ENCODE measurements at regions not wholly inside any gene's neighbourhood (a gene's known extent, or its start where the extent isn't known, plus 50 kb on each side); places are given as distances from the start of the nearest gene placed in this dataset.

DNA sequence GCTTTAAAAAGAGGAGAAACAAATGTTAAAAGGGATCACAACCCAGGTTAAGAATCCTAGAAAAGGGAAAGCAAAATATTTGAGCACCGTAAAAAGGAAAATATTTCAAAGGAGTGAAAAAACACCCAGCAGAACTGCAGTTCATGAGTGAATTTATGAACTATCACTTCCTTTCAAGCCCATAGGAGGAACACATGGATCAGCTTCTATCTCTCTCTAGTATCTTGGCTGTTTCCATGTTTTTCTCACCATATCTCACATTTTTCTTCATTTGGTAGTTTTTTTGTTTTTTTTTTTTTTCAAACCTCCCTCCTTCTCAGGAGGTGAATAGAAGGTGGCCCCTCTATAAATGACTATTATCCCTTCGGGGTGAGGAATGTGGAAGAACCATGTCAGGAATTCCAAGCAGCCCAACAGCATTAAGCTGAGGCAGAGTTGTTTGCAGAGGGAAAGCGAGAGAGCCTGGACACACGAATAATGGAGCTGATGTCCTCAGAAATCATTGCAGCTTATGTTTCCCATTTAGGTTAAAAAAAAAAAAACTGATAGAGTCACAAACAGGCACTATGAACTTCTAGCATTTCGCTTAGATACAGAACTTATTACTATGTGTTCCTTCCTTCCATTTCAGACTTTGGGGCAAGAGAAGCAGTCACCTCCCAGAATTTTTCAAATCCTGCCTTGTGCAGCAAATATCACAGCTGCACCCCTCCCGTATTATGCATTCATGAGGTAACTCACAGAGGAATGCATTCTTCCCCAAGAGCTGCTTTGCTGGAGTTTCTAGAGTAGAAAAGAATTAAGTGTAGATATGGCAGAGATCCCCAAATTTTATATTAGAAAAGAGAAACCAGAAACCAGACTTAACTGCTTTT lies 315.6 kb downstream of the IRS1 start:
- Histone ChIP-seq H3K27me3 (ENCODE audit: insufficient read depth) (no peaks in the 10 kb centered on the region), H2AFZ (no peak overlapping the region), H3K36me3 (ENCODE audit: insufficient read depth) (no peaks in the 10 kb centered on the region), H3K9me2 (ENCODE audit: insufficient read depth) (peaks cover 7% of the 10 kb centered on the region; the same call in 1 of the 2 replicates), H3F3A (replicated peaks; ENCODE audit: low read depth) (no peaks in the 10 kb centered on the region), H3K79me2 (replicated peaks; ENCODE audit: insufficient read depth) (no peaks in the 10 kb centered on the region), H3K4me1 (ENCODE audit: insufficient read depth) (peaks cover 40% of the 10 kb centered on the region), H3K4me2 (peak overlapping the region; percentile 36), H3K4me3 (no peak overlapping the region), H4K20me1 (replicated peaks; ENCODE audit: insufficient read depth) (no peaks in the 10 kb centered on the region), H3K27ac (ENCODE audit: low read depth) (peak overlapping the region; percentile 93)
- Mint-ChIP-seq H3K4me3 (peak overlapping the region; percentile 38; the same call in 2 of the 3 replicates), H3K27me3 (ENCODE audit: insufficient read depth, low read depth, poor library complexity) (peaks cover 1% of the 10 kb centered on the region), H3K36me3 (ENCODE audit: low read depth) (peaks cover under 1% of the 10 kb centered on the region; the same call in 1 of the 3 replicates), H3K27ac (peak overlapping the region; percentile 89), H3K4me1 (peaks cover 48% of the 10 kb centered on the region), H3K9me3 (0 out of 3 replicates have a peak, but pooled peaks cover under 1% of the 10 kb centered on the region)
- peak; percentile 99 for ATAC-seq
- DNase-seq (ENCODE audit: low spot score), result peak; percentile 92
- TF ChIP-seq NANOG (IDR thresholded peaks at IDR 0.05; ENCODE audit: borderline replicate concordance), result peak; percentile 34; the same call in 1 of the 2 replicates
- TF ChIP-seq, protein P1, sequence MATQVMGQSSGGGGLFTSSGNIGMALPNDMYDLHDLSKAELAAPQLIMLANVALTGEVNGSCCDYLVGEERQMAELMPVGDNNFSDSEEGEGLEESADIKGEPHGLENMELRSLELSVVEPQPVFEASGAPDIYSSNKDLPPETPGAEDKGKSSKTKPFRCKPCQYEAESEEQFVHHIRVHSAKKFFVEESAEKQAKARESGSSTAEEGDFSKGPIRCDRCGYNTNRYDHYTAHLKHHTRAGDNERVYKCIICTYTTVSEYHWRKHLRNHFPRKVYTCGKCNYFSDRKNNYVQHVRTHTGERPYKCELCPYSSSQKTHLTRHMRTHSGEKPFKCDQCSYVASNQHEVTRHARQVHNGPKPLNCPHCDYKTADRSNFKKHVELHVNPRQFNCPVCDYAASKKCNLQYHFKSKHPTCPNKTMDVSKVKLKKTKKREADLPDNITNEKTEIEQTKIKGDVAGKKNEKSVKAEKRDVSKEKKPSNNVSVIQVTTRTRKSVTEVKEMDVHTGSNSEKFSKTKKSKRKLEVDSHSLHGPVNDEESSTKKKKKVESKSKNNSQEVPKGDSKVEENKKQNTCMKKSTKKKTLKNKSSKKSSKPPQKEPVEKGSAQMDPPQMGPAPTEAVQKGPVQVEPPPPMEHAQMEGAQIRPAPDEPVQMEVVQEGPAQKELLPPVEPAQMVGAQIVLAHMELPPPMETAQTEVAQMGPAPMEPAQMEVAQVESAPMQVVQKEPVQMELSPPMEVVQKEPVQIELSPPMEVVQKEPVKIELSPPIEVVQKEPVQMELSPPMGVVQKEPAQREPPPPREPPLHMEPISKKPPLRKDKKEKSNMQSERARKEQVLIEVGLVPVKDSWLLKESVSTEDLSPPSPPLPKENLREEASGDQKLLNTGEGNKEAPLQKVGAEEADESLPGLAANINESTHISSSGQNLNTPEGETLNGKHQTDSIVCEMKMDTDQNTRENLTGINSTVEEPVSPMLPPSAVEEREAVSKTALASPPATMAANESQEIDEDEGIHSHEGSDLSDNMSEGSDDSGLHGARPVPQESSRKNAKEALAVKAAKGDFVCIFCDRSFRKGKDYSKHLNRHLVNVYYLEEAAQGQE (IDR thresholded peaks at IDR 0.05; ENCODE audit: unreplicated experiment), result no peak

DNA sequence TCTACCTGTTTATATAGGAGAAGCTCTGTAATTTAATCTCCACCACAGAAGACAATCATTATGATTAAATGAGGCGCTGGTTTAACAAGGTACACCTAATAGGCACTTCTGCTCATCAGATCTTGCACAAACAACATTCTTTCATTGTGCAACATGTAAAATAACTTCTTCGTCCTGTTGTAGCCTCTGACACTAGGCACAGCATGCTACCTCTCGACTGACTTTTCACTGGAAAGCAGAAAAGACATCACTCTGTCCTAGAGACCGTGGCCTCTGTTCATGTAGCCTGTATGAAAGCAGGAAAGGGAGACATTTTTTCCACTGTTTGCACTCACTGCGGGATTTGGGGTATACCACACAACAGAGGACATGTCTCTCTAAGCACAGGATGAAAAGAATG lies 316.5 kb downstream of the IRS1 start:
- peaks cover 56% of the 10 kb centered on the region for H3K4me1 Mint-ChIP-seq
- TF ChIP-seq ZNF114 (CRISPR knock-in tag; IDR thresholded peaks at IDR 0.05) (no peak), EZH2phosphoT487 (IDR thresholded peaks at IDR 0.05; ENCODE audit: unreplicated experiment) (no peak), CREB1 (CRISPR knock-in tag; IDR thresholded peaks at IDR 0.05; ENCODE audit: low read depth) (no peak), ZNF331 (CRISPR knock-in tag; IDR thresholded peaks at IDR 0.05; ENCODE audit: low read depth) (no peak), POLR2AphosphoS5 (IDR thresholded peaks at IDR 0.05; ENCODE audit: low read depth) (no peak), EZH2 (IDR thresholded peaks at IDR 0.05; ENCODE audit: low read depth, unreplicated experiment) (no peak), STAT1 (IDR thresholded peaks at IDR 0.05; ENCODE audit: unreplicated experiment) (no peak)
- TF ChIP-seq, protein P1 (IDR thresholded peaks at IDR 0.05; ENCODE audit: unreplicated experiment), result no peak
- TF ChIP-seq, protein P2, sequence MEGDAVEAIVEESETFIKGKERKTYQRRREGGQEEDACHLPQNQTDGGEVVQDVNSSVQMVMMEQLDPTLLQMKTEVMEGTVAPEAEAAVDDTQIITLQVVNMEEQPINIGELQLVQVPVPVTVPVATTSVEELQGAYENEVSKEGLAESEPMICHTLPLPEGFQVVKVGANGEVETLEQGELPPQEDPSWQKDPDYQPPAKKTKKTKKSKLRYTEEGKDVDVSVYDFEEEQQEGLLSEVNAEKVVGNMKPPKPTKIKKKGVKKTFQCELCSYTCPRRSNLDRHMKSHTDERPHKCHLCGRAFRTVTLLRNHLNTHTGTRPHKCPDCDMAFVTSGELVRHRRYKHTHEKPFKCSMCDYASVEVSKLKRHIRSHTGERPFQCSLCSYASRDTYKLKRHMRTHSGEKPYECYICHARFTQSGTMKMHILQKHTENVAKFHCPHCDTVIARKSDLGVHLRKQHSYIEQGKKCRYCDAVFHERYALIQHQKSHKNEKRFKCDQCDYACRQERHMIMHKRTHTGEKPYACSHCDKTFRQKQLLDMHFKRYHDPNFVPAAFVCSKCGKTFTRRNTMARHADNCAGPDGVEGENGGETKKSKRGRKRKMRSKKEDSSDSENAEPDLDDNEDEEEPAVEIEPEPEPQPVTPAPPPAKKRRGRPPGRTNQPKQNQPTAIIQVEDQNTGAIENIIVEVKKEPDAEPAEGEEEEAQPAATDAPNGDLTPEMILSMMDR (conservative IDR thresholded peaks at IDR 0.05; ENCODE audit: low read depth in 2 of 2), result no peak
- TF ChIP-seq, protein P3, sequence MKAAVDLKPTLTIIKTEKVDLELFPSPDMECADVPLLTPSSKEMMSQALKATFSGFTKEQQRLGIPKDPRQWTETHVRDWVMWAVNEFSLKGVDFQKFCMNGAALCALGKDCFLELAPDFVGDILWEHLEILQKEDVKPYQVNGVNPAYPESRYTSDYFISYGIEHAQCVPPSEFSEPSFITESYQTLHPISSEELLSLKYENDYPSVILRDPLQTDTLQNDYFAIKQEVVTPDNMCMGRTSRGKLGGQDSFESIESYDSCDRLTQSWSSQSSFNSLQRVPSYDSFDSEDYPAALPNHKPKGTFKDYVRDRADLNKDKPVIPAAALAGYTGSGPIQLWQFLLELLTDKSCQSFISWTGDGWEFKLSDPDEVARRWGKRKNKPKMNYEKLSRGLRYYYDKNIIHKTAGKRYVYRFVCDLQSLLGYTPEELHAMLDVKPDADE (IDR thresholded peaks at IDR 0.05), result no peak

More for the DNA sequence above, 316.5 kb downstream of the IRS1 start:
- H3K27ac Mint-ChIP-seq, result peak overlapping the region; percentile 89
- H3K9me3 Mint-ChIP-seq, result 0 out of 3 replicates have a peak, but pooled peaks cover 3% of the 10 kb centered on the region
- Histone ChIP-seq H3K27me3 (ENCODE audit: insufficient read depth) (no peaks in the 10 kb centered on the region), H3K36me3 (ENCODE audit: insufficient read depth) (no peaks in the 10 kb centered on the region), H3K4me2 (peak overlapping the region; percentile 30), H3K4me1 (ENCODE audit: insufficient read depth) (peaks cover 40% of the 10 kb centered on the region), H3K4me3 (0 out of 2 replicates have a peak overlapping the region, but pooled peaks have one; percentile 0), H2AFZ (no peak overlapping the region), H3K9me2 (ENCODE audit: insufficient read depth) (peaks cover 4% of the 10 kb centered on the region; the same call in 1 of the 2 replicates), H4K20me1 (replicated peaks; ENCODE audit: insufficient read depth) (no peaks in the 10 kb centered on the region), H3K27ac (ENCODE audit: low read depth) (peak overlapping the region; percentile 92), H3K79me2 (replicated peaks; ENCODE audit: insufficient read depth) (no peaks in the 10 kb centered on the region), H3F3A (replicated peaks; ENCODE audit: low read depth) (no peaks in the 10 kb centered on the region)
- H3K36me3 Mint-ChIP-seq (ENCODE audit: low read depth), result peaks cover 5% of the 10 kb centered on the region; the same call in 1 of the 3 replicates
- peaks cover 1% of the 10 kb centered on the region for H3K27me3 Mint-ChIP-seq (ENCODE audit: insufficient read depth, low read depth, poor library complexity)
- H3K4me3 Mint-ChIP-seq, result no peak overlapping the region
- peak; percentile 42 for DNase-seq (ENCODE audit: low spot score)
- ATAC-seq, result peak; percentile 53
